GM23338 (cell line): ENCODE measurements at regions not wholly inside any gene's neighbourhood (a gene's known extent, or its start where the extent isn't known, plus 50 kb on each side); places are given as distances from the start of the nearest gene placed in this dataset.

Experiments
- ATAC-seq: fragments of 200-7000 bp; cut with Tn5 transposase; 3 replicates; pipeline ENCODE4 v1.9.1; 2020
- DNase-seq: peaks from one replicate; pipeline ENCODE4 v3.0.0-alpha.2; 2015; ENCODE audit warnings: low spot score
- H2AFZ ChIP-seq: fragments of 200-600 bp; sonication (generic); 2 replicates; pipeline ENCODE4 v1.8.0; 2016; ENCODE audit warnings: antibody characterized with exemption, mild to moderate bottlenecking, moderate library complexity
- H3F3A ChIP-seq: fragments of 200-600 bp; sonication (generic); replicated peaks from 2 replicates; pipeline ENCODE4 v1.8.0; 2017; ENCODE audit warnings: antibody characterized with exemption, mixed run types, low read depth
- H3K27ac ChIP-seq: fragments of 200-600 bp; sonication (generic); 2 replicates; pipeline ENCODE4 v1.6.1; 2016; ENCODE audit warnings: low read depth
- H3K27me3 ChIP-seq: fragments of 200-600 bp; sonication (generic); 2 replicates; pipeline ENCODE4 v1.8.0; 2016; ENCODE audit warnings: mild to moderate bottlenecking, mixed run types, moderate library complexity; ENCODE audit not compliant: insufficient read depth
- H3K36me3 ChIP-seq: fragments of 200-600 bp; sonication (generic); 2 replicates; pipeline ENCODE4 v1.8.0; 2016; ENCODE audit warnings: mild to moderate bottlenecking; ENCODE audit not compliant: insufficient read depth
- H3K4me1 ChIP-seq: fragments of 200-600 bp; sonication (generic); 2 replicates; pipeline ENCODE4 v1.8.0; 2016; ENCODE audit warnings: mild to moderate bottlenecking, moderate library complexity; ENCODE audit not compliant: insufficient read depth
- H3K4me2 ChIP-seq: fragments of 200-600 bp; sonication (generic); 2 replicates; pipeline ENCODE4 v1.7.1; 2017; ENCODE audit warnings: mixed run types
- H3K4me3 ChIP-seq: fragments of 200-600 bp; sonication (generic); 2 replicates; pipeline ENCODE4 v1.6.1; 2016; ENCODE audit warnings: mixed run types
- H3K79me2 ChIP-seq: fragments of 200-600 bp; sonication (generic); replicated peaks from 2 replicates; pipeline ENCODE4 v1.8.0; 2017; ENCODE audit warnings: mild to moderate bottlenecking; ENCODE audit not compliant: insufficient read depth
- H3K9me2 ChIP-seq: fragments of 200-600 bp; sonication (generic); 2 replicates; pipeline ENCODE4 v1.8.0; 2017; ENCODE audit not compliant: insufficient read depth
- H4K20me1 ChIP-seq: fragments of 200-600 bp; sonication (generic); replicated peaks from 2 replicates; pipeline ENCODE4 v1.8.0; 2017; ENCODE audit warnings: mild to moderate bottlenecking; ENCODE audit not compliant: insufficient read depth
- H3K27ac Mint-ChIP-seq: 2 replicates; pipeline ENCODE4 v1.8.0; 2020; ENCODE audit warnings: inconsistent platforms, mild to moderate bottlenecking, moderate library complexity, mixed read lengths
- H3K27me3 Mint-ChIP-seq: 3 replicates; pipeline ENCODE4 v1.8.0; 2022; ENCODE audit warnings: low read depth, mild to moderate bottlenecking, moderate library complexity, mixed read lengths, inconsistent platforms; ENCODE audit not compliant: insufficient read depth, poor library complexity
- H3K36me3 Mint-ChIP-seq: 3 replicates; pipeline ENCODE4 v1.8.0; 2021; ENCODE audit warnings: low read depth, mild to moderate bottlenecking, inconsistent platforms, moderate library complexity, mixed read lengths
- H3K4me1 Mint-ChIP-seq: 3 replicates; pipeline ENCODE4 v1.8.0; 2020; ENCODE audit warnings: mild to moderate bottlenecking, inconsistent platforms, mixed read lengths
- H3K4me3 Mint-ChIP-seq: 3 replicates; pipeline ENCODE4 v1.8.0; 2021; ENCODE audit warnings: moderate library complexity, mild to moderate bottlenecking, inconsistent platforms, mixed read lengths
- H3K9me3 Mint-ChIP-seq: 3 replicates; pipeline ENCODE4 v1.8.0; 2020; ENCODE audit warnings: moderate library complexity, mild to moderate bottlenecking, inconsistent platforms, mixed read lengths
- EZH2 ChIP-seq: fragments of 200-600 bp; sonication (generic); IDR thresholded peaks from one replicate; pipeline ENCODE4 v1.8.0; 2017; ENCODE audit warnings: antibody characterized with exemption, mild to moderate bottlenecking, low read depth; ENCODE audit not compliant: unreplicated experiment
- EZH2phosphoT487 ChIP-seq: fragments of 200-600 bp; sonication (generic); IDR thresholded peaks from one replicate; pipeline ENCODE4 v1.8.1; 2018; ENCODE audit warnings: antibody characterized with exemption; ENCODE audit not compliant: unreplicated experiment
- JUNB ChIP-seq: IDR thresholded peaks from one replicate; pipeline ENCODE4 v1.6.1; 2016; ENCODE audit warnings: antibody characterized with exemption; ENCODE audit not compliant: unreplicated experiment
- NANOG ChIP-seq: IDR thresholded peaks from 2 replicates; pipeline ENCODE4 v1.6.1; 2016; ENCODE audit warnings: antibody characterized with exemption, borderline replicate concordance
- POLR2AphosphoS5 ChIP-seq: IDR thresholded peaks from 2 replicates; pipeline ENCODE4 v1.6.1; 2016; ENCODE audit warnings: antibody characterized with exemption, low read depth
- STAT1 ChIP-seq: IDR thresholded peaks from one replicate; pipeline ENCODE4 v1.6.1; 2016; ENCODE audit warnings: antibody characterized with exemption; ENCODE audit not compliant: unreplicated experiment
- ZNF114 ChIP-seq: fragments of 250-450 bp; sonication (Bioruptor Pico); IDR thresholded peaks from 2 replicates; pipeline ENCODE4 v1.5.0; 2020; ENCODE audit warnings: mild to moderate bottlenecking, moderate library complexity
- ZNF331 ChIP-seq: fragments of 250-450 bp; sonication (Bioruptor Pico); IDR thresholded peaks from 2 replicates; pipeline ENCODE4 v1.5.0; 2020; ENCODE audit warnings: low read depth, mild to moderate bottlenecking, moderate library complexity
- TF ChIP-seq, protein P1 (sequence below): IDR thresholded peaks from 2 replicates; pipeline ENCODE4 v1.6.1; 2016; ENCODE audit warnings: antibody characterized with exemption
- TF ChIP-seq, protein P2 (sequence below): fragments of 250-450 bp; sonication (Bioruptor Pico); IDR thresholded peaks from 2 replicates; pipeline ENCODE4 v1.5.0; 2020; ENCODE audit warnings: mild to moderate bottlenecking, moderate library complexity
- TF ChIP-seq, protein P3 (sequence below), 2 experiments: fragments of 200-600 bp in 1 of 2; sonication (generic) in 1 of 2; conservative IDR thresholded peaks; 2 replicates each; pipeline versions ENCODE4 v1.5.1 to v1.6.1; 2016 to 2017; ENCODE audit warnings: antibody characterized with exemption in 2 of 2, low read depth in 2 of 2, mild to moderate bottlenecking in 2 of 2, moderate library complexity in 1 of 2
- TF ChIP-seq, protein P4 (sequence below): IDR thresholded peaks from one replicate; pipeline ENCODE4 v1.6.1; 2018; ENCODE audit warnings: antibody characterized with exemption; ENCODE audit not compliant: unreplicated experiment

DNA sequence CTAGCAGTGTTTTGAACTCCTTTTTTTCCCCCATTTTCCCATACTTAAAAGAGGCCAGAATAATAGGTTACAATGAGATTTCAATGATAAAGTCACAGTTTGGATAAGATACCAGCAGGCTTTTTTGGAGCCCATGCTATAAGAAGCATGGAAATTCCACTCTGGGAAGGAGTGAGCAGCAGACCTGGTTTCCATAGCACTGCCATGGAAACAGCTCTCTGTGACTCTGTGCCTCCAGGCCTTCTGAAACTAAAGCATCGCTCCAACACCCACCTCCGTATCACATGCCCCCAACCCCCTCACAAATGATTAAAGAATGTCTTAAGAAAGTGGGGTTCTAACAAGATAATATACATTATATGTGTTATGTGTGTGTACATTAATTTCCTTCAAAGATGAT is 165.0 kb downstream of the GRIN2B start (continued):
- TF ChIP-seq, protein P1, sequence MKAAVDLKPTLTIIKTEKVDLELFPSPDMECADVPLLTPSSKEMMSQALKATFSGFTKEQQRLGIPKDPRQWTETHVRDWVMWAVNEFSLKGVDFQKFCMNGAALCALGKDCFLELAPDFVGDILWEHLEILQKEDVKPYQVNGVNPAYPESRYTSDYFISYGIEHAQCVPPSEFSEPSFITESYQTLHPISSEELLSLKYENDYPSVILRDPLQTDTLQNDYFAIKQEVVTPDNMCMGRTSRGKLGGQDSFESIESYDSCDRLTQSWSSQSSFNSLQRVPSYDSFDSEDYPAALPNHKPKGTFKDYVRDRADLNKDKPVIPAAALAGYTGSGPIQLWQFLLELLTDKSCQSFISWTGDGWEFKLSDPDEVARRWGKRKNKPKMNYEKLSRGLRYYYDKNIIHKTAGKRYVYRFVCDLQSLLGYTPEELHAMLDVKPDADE: no peak
- TF ChIP-seq STAT1 (no peak), NANOG (no peak), EZH2 (no peak), EZH2phosphoT487 (no peak)

DNA sequence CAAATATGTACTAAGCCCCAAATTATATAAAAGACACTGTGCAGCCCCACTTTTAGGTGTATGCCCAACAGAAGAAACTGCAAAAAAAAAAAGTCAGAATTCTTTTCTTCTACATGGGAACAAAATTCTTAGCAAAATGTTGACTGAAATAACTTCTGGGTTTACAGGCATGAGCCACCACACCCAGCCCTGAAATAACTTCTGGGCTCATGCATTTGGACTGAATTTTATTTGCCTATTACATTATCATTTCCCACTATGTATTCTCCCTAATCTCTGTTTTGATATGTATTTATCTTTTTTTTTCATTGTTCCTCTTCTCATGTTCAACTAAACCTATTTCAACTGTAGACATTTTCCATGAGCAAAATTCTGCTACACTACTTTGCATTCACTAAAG is 169.2 kb downstream of the GRIN2B start:
- peaks cover 2% of the 10 kb centered on the region for H3K27me3 Mint-ChIP-seq
- no peaks in the 10 kb centered on the region for H3K4me1 ChIP-seq
- TF ChIP-seq POLR2AphosphoS5 (no peak), ZNF331 (CRISPR knock-in tag) (no peak), EZH2phosphoT487 (no peak), ZNF114 (CRISPR knock-in tag) (no peak), NANOG (no peak), EZH2 (no peak), JUNB (no peak), STAT1 (no peak)
- TF ChIP-seq, protein P2, sequence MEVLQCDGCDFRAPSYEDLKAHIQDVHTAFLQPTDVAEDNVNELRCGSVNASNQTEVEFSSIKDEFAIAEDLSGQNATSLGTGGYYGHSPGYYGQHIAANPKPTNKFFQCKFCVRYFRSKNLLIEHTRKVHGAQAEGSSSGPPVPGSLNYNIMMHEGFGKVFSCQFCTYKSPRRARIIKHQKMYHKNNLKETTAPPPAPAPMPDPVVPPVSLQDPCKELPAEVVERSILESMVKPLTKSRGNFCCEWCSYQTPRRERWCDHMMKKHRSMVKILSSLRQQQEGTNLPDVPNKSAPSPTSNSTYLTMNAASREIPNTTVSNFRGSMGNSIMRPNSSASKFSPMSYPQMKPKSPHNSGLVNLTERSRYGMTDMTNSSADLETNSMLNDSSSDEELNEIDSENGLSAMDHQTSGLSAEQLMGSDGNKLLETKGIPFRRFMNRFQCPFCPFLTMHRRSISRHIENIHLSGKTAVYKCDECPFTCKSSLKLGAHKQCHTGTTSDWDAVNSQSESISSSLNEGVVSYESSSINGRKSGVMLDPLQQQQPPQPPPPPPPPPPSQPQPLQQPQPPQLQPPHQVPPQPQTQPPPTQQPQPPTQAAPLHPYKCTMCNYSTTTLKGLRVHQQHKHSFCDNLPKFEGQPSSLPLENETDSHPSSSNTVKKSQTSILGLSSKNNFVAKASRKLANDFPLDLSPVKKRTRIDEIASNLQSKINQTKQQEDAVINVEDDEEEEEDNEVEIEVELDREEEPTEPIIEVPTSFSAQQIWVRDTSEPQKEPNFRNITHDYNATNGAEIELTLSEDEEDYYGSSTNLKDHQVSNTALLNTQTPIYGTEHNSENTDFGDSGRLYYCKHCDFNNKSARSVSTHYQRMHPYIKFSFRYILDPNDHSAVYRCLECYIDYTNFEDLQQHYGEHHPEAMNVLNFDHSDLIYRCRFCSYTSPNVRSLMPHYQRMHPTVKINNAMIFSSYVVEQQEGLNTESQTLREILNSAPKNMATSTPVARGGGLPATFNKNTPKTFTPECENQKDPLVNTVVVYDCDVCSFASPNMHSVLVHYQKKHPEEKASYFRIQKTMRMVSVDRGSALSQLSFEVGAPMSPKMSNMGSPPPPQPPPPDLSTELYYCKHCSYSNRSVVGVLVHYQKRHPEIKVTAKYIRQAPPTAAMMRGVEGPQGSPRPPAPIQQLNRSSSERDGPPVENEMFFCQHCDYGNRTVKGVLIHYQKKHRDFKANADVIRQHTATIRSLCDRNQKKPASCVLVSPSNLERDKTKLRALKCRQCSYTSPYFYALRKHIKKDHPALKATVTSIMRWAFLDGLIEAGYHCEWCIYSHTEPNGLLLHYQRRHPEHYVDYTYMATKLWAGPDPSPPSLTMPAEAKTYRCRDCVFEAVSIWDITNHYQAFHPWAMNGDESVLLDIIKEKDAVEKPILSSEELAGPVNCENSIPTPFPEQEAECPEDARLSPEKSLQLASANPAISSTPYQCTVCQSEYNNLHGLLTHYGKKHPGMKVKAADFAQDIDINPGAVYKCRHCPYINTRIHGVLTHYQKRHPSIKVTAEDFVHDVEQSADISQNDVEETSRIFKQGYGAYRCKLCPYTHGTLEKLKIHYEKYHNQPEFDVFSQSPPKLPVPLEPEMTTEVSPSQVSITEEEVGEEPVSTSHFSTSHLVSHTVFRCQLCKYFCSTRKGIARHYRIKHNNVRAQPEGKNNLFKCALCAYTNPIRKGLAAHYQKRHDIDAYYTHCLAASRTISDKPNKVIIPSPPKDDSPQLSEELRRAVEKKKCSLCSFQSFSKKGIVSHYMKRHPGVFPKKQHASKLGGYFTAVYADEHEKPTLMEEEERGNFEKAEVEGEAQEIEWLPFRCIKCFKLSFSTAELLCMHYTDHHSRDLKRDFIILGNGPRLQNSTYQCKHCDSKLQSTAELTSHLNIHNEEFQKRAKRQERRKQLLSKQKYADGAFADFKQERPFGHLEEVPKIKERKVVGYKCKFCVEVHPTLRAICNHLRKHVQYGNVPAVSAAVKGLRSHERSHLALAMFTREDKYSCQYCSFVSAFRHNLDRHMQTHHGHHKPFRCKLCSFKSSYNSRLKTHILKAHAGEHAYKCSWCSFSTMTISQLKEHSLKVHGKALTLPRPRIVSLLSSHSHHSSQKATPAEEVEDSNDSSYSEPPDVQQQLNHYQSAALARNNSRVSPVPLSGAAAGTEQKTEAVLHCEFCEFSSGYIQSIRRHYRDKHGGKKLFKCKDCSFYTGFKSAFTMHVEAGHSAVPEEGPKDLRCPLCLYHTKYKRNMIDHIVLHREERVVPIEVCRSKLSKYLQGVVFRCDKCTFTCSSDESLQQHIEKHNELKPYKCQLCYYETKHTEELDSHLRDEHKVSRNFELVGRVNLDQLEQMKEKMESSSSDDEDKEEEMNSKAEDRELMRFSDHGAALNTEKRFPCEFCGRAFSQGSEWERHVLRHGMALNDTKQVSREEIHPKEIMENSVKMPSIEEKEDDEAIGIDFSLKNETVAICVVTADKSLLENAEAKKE: no peak
- TF ChIP-seq, protein P3, sequence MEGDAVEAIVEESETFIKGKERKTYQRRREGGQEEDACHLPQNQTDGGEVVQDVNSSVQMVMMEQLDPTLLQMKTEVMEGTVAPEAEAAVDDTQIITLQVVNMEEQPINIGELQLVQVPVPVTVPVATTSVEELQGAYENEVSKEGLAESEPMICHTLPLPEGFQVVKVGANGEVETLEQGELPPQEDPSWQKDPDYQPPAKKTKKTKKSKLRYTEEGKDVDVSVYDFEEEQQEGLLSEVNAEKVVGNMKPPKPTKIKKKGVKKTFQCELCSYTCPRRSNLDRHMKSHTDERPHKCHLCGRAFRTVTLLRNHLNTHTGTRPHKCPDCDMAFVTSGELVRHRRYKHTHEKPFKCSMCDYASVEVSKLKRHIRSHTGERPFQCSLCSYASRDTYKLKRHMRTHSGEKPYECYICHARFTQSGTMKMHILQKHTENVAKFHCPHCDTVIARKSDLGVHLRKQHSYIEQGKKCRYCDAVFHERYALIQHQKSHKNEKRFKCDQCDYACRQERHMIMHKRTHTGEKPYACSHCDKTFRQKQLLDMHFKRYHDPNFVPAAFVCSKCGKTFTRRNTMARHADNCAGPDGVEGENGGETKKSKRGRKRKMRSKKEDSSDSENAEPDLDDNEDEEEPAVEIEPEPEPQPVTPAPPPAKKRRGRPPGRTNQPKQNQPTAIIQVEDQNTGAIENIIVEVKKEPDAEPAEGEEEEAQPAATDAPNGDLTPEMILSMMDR (conservative IDR thresholded peaks at IDR 0.05; ENCODE audit: low read depth in 2 of 2): no peak
- TF ChIP-seq, protein P4, sequence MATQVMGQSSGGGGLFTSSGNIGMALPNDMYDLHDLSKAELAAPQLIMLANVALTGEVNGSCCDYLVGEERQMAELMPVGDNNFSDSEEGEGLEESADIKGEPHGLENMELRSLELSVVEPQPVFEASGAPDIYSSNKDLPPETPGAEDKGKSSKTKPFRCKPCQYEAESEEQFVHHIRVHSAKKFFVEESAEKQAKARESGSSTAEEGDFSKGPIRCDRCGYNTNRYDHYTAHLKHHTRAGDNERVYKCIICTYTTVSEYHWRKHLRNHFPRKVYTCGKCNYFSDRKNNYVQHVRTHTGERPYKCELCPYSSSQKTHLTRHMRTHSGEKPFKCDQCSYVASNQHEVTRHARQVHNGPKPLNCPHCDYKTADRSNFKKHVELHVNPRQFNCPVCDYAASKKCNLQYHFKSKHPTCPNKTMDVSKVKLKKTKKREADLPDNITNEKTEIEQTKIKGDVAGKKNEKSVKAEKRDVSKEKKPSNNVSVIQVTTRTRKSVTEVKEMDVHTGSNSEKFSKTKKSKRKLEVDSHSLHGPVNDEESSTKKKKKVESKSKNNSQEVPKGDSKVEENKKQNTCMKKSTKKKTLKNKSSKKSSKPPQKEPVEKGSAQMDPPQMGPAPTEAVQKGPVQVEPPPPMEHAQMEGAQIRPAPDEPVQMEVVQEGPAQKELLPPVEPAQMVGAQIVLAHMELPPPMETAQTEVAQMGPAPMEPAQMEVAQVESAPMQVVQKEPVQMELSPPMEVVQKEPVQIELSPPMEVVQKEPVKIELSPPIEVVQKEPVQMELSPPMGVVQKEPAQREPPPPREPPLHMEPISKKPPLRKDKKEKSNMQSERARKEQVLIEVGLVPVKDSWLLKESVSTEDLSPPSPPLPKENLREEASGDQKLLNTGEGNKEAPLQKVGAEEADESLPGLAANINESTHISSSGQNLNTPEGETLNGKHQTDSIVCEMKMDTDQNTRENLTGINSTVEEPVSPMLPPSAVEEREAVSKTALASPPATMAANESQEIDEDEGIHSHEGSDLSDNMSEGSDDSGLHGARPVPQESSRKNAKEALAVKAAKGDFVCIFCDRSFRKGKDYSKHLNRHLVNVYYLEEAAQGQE: no peak

More for the DNA sequence above, 169.2 kb downstream of the GRIN2B start:
- ATAC-seq (no peak), DNase-seq (no peak)
- H3K9me2 ChIP-seq: no peaks in the 10 kb centered on the region
- Mint-ChIP-seq H3K36me3 (no peaks in the 10 kb centered on the region), H3K27ac (no peak overlapping the region), H3K9me3 (no peaks in the 10 kb centered on the region), H3K4me1 (peaks cover 7% of the 10 kb centered on the region; the same call in 2 of the 3 replicates), H3K4me3 (no peak overlapping the region)
- no peak overlapping the region for H2AFZ ChIP-seq
- H4K20me1 ChIP-seq: no peaks in the 10 kb centered on the region
- no peak overlapping the region for H3K4me3 ChIP-seq
- no peaks in the 10 kb centered on the region for H3F3A ChIP-seq
- H3K36me3 ChIP-seq: no peaks in the 10 kb centered on the region
- H3K27me3 ChIP-seq: no peaks in the 10 kb centered on the region
- no peaks in the 10 kb centered on the region for H3K79me2 ChIP-seq
- H3K27ac ChIP-seq: no peak overlapping the region
- no peak overlapping the region for H3K4me2 ChIP-seq
